GM18502 (cell line): ENCODE measurements at regions not wholly inside any gene's neighbourhood (a gene's known extent, or its start where the extent isn't known, plus 50 kb on each side); places are given as distances from the start of the nearest gene placed in this dataset.
"Not testable (repeated sequence)": the region's sequence is repeated elsewhere in the genome, so short reads cannot be mapped to it uniquely, and the experiment has no call there.

Experiments used
- ATAC-seq: cut with Tn5 transposase; IDR thresholded peaks from one replicate; pipeline ENCODE4 v1.9.1; 2021; ENCODE audit warnings: mild to moderate bottlenecking; ENCODE audit not compliant: unreplicated experiment, poor library complexity

DNA sequence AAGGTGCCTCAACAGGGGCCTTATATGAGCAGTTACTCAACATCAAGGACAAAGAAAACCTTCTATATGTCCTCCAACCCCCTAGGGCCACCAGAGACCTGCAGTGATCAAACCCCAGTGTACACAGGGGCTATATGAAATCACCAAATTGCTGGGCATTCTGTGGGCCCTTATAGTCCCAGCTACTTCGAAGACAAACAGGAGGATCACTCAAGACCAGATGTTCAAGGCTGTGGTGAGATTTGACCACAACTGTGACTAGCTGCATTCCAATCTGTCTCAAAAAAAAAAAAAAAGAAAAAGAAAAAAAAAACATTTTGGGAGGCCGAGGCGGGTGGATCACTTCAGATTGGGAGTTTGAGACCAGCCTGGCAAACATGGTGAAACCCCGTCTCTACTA lies 51.0 kb upstream of the PRB2 start:
- ATAC-seq, result no peak

DNA sequence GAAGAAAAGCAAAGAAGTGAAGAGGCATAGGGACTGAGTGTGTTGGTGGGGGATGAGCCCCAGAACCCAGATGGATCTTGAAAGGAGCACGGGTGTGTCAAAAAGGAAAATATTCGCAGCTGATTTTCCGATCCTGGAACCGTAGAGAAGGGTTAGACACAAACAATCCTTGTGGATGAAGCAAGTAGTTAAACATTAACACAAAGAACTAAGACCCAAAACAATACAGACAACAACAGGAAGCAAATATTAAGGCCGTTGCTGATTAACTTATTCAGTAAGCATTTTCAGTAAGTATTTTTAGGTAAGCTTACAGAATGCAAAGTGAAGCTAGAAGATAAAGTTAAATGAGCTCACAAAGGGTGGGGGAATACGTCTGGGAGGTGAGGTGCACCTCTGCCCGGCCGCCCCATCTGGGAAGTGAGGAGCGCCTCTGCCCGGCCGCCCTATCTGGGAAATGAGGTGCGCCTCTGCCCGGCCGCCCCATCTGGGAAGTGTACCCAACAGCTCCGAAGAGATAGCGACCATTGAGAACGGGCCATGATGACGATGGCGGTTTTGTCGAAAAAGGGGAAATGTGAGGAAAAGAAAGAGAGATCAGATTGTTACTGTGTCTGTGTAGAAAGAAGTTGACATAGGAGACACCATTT lies 62.8 kb upstream of the PRB2 start:
- ATAC-seq, result no peak

GRCh38 chr12:11460343-11461023 lies 65.1 kb upstream of the PRB2 start:
- ATAC-seq, result no peak

DNA sequence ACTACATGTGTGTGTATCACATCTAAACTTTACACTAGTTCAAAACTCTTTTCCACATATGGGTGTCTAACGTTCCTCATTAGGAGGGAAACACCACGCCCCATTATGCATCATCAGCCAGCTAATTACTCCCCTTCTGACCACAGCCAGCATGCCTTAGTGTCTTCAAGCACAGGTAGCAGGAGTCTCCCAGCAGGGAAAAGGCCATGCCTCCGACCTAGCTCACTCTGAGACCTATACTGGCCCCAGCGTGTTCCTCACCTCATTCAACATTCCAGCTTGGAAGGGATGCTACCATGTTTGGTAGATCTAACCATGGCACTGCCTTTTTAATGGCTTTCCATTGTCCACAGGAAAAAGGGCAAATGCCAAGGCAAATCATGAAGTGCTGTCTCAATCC lies 66.1 kb upstream of the PRB2 start:
- no peak for ATAC-seq

- ATAC-seq, result no peak
Observed at GRCh38 chr12:11477110-11477509, 81.7 kb upstream of the PRB2 start.

- ATAC-seq, result no peak
Observed at GRCh38 chr12:11482955-11483354, 87.6 kb upstream of the PRB2 start.

GRCh38 chr12:11486623-11487444 lies 91.5 kb upstream of the PRB2 start:
- peak; percentile 82 for ATAC-seq

DNA sequence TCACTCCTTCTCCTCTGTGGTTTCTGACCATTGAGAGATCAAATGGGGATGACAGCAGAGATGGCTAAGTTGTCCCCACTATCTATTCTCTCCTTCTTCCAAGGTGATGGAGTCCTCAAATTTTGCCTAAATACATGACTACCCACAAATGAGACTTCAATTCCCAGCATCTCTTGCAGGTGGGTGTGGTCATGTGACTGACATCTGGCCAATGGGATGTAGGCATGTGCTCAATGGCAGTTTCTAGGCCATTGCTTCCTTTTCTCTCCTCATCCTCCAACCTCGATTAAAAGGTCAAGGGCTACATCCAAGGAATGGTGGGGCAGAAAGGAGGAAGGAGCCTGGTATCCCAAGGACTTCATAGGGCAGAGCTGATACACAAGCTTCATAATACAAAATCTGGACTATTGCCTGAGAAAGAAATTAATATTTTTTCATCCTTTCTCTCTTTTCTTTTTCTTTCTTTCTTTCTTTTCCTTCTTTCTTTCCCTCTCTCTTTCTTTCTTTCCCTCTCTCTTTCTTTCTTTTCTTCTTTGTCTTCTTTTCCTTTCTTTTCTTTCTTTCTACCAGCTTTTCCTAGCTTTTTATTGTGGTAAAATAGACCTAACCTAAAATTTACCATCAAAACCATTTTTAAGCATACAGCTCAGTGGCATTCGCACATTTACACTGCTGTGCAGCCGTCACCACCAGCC lies 100.9 kb upstream of the PRB2 start:
- ATAC-seq, result no peak

DNA sequence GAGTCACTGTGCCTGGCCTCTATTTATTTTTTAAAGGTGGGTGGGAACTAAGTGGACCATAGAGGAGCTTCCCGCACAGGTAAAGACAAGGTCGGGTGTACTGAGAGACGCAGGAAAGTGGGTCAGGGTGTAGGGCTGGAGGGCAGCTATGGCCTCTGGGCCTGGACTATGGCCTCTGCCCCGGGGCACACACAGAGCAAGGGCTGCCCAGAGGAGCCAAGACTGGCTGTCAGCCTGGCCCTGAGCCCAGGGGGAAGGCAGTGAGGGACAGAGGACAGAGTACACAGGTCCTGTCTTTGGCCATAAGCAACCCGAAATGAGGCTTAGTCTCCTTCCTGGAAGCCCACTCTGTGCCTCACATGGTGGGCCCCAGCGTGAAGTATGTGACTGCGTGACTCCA lies 102.1 kb upstream of the PRB2 start:
- no peak for ATAC-seq

- ATAC-seq, result peak; percentile 83
Observed at GRCh38 chr12:11497995-11498394, 102.6 kb upstream of the PRB2 start.

GRCh38 chr12:11498574-11498973 lies 103.2 kb upstream of the PRB2 start:
- ATAC-seq, result not testable (repeated sequence)

- ATAC-seq, result no peak
Observed at GRCh38 chr12:11499806-11500187, 104.4 kb upstream of the PRB2 start.

DNA sequence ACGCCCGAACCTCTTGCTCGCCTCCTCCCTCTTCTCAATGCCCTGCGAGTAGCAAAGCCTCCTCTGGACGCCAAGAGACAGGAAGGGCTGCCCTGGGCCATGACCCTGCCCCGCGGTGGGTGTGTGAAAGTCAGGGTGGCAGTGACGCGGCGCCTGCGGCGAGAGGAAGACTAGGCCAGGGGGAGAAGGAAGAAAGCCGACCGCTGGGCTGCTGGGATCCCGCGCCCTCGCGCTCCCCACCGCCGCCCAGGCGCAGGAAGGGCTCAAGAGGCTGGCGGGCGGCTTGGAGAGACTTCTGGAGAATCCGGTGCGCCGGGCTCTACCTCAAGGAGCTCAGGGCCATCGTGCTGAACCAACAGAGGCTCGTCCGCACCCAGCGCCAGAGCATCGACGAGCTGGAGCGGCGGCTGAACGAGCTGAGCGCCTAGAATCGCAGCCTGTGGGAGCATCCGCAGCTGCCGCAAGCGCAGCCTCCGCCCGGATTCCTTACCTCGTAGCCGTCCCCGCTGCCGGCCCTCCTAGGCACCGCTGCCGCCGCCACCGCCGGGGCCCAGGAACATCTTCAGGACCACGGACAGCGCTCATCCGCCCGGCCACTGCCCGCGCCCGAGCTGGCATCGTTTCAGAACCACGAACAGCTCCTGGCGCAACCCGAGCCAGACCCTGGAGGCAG lies 105.0 kb upstream of the PRB2 start:
- ATAC-seq, result no peak

GRCh38 chr12:11500861-11501230 lies 105.5 kb upstream of the PRB2 start:
- ATAC-seq, result no peak

- no peak for ATAC-seq
Observed at GRCh38 chr12:11508699-11509098, 113.3 kb upstream of the PRB2 start.

DNA sequence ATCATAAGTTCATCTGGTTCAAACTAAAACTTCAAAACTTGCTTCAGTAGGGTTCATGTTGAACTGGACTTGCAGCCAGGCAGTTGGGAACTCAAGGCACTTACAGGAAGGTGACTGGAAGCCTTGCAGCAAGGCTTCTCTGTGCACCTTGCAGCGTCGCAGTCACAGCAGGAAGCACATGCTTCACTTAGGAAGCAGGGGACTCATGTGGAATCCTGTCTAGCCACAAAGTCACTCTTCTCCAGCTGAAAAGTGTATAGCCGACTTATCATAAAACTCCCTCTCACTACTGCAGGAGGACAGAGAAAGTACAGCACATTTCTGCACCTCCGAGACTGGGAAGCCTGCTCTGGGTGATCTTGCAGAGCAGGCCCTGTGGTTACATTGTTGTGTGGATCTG lies 114.0 kb upstream of the PRB2 start:
- ATAC-seq, result no peak

GRCh38 chr12:11510671-11511070 lies 115.3 kb upstream of the PRB2 start:
- ATAC-seq, result no peak

DNA sequence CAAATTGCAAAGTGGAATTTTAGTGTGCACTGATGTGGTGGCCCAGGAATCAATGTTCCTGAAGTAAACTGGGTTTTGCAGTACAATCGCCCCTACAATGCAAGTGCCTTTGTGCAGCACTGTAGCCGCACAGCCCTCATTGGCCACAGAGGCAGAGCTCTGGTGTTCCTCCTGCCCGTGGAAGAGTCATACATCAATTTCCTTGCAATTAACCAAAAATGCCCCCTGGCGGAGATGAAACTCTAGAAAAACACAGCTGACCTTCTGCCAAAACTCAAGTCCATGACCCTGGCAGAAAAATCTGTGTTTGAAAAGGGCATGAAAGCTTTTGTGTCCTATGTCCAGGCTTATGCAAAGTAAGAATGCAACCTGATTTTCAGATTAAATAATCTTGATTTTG lies 117.9 kb upstream of the PRB2 start:
- ATAC-seq, result no peak

DNA sequence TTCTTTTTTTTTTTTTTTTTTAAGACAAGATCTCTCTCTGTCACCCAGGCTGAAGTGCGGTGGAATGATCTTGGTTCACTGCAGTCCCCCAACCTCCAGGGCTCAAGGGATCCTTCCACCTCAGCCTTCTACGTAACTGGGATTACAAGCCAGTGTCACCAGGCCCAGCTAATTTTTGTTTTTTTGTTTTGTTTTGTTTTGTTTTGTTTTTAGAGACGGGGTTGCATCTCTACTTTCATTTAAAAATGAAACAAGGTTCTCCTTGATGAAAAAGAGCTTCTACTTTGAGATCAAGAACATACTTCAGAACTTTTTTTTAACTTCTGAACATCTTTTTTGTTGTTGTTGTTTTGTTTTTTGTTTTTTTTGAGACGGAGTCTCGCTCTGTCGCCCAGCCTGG lies 121.7 kb upstream of the PRB2 start:
- no peak for ATAC-seq

- no peak for ATAC-seq
Observed at GRCh38 chr12:11524446-11524845, 125.0 kb upstream of the ETV6 start.
